K562 (cell line): ENCODE measurements at regions not wholly inside any gene's neighbourhood (a gene's known extent, or its start where the extent isn't known, plus 50 kb on each side); places are given as distances from the start of the nearest gene placed in this dataset.

Source experiments
- ATAC-seq: fragments of 200-7000 bp; cut with Tn5 transposase; 3 replicates; pipeline ENCODE4 v1.9.1; 2020; ENCODE audit warnings: moderate library complexity
- BruUV-seq: library from RNA; stranded (reverse); fragments of 400-500 nt; replicated peaks from 2 replicates; lab custom pipeline; 2021; lab: Mats Ljungman, UMichigan
- CTCF ChIA-PET: fragments of 300-600 bp; formaldehyde crosslinking; extraction: SDS; loops from one replicate; lab custom pipeline; 2021; ENCODE audit warnings: low intra/inter-chr PET ratio; lab: Yijun Ruan, JAX
- POLR2A ChIA-PET: fragments of 300-600, 350-650 bp; sonication (Branson Sonifier 250); formaldehyde crosslinking; extraction: SDS; loops from one replicate; lab custom pipeline; 2021; ENCODE audit warnings: antibody characterized with exemption, inconsistent platforms; lab: Yijun Ruan, JAX
- DNase-seq, 4 experiments: peaks; one replicate each; pipeline versions ENCODE4 v3.0.0 to v3.0.0-alpha.2; 2011 to 2018; ENCODE audit warnings: low spot score in 3 of 4, mixed read lengths in 3 of 4; ENCODE audit errors: extremely low read depth in 1 of 4
- FAIRE-seq: peaks from 2 replicates; lab custom pipeline; 2011; peaks lifted over from hg19 to GRCh38; lab: Jason Lieb, UNC
- H2AFZ ChIP-seq: 2 replicates; pipeline ENCODE4 v1.6.0; 2011; ENCODE audit warnings: low read depth, low read length, control low read depth, inconsistent platforms
- H3K27ac ChIP-seq: fragments of 200-600 bp; 3 replicates; pipeline ENCODE4 v1.8.0; 2011; ENCODE audit warnings: low read depth, mild to moderate bottlenecking, control low read depth, inconsistent platforms, low read length, moderate library complexity, mixed read lengths; ENCODE audit errors: extremely low read depth
- H3K27me3 ChIP-seq, 2 experiments: fragments of 300-600 bp in 1 of 2; 2 replicates in 1 of 2; 3 replicates in 1 of 2; pipeline versions ENCODE4 v1.6.0 to v1.8.0; 2011; ENCODE audit warnings: inconsistent platforms in 2 of 2, low read length in 2 of 2, mild to moderate bottlenecking in 1 of 2, mixed read lengths in 1 of 2, moderate library complexity in 1 of 2; ENCODE audit not compliant: control insufficient read depth in 2 of 2, insufficient read depth in 2 of 2
- H3K36me3 ChIP-seq: fragments of 300-600 bp; 3 replicates; pipeline ENCODE4 v1.8.0; 2011; ENCODE audit warnings: mild to moderate bottlenecking, low read length, inconsistent platforms; ENCODE audit not compliant: control insufficient read depth, insufficient read depth
- H3K4me1 ChIP-seq, 2 experiments: fragments of 200-600 bp in 1 of 2; replicated peaks in 1 of 2; 2 replicates in 1 of 2; 3 replicates in 1 of 2; pipeline versions ENCODE4 v1.5.1 to v1.8.0; 2011; ENCODE audit warnings: inconsistent platforms in 2 of 2, low read length in 2 of 2, mild to moderate bottlenecking in 1 of 2, mixed read lengths in 1 of 2, moderate library complexity in 1 of 2; ENCODE audit not compliant: control insufficient read depth in 2 of 2, insufficient read depth in 2 of 2
- H3K4me2 ChIP-seq: 2 replicates; pipeline ENCODE4 v1.6.1; 2011; ENCODE audit warnings: low read length, control low read depth, inconsistent platforms, mixed read lengths; ENCODE audit not compliant: insufficient read depth
- H3K4me3 ChIP-seq: fragments of 200-600 bp; sonication (generic), shearing (Covaris generic); 2 replicates; pipeline ENCODE4 v1.5.1; 2016; ENCODE audit warnings: control low read depth, inconsistent platforms
- H3K79me2 ChIP-seq: fragments of 200-600 bp; 3 replicates; pipeline ENCODE4 v1.8.0; 2011; ENCODE audit warnings: low read length, inconsistent platforms; ENCODE audit not compliant: control insufficient read depth, insufficient read depth
- H3K9ac ChIP-seq, 2 experiments: 2 replicates each; pipeline versions ENCODE4 v1.6.0 to v1.6.1; 2011; ENCODE audit warnings: low read depth in 2 of 2, low read length in 2 of 2, control low read depth in 1 of 2, inconsistent platforms in 1 of 2, mild to moderate bottlenecking in 1 of 2, mixed read lengths in 1 of 2; ENCODE audit not compliant: insufficient read depth in 1 of 2
- H3K9me1 ChIP-seq: one replicate; pipeline ENCODE4 v1.6.0; 2011; ENCODE audit warnings: inconsistent platforms, mild to moderate bottlenecking, low read length, moderate library complexity; ENCODE audit not compliant: control insufficient read depth, insufficient read depth
- H3K9me3 ChIP-seq: replicated peaks from 2 replicates; pipeline ENCODE4 v1.5.1; 2011; ENCODE audit warnings: low read depth, low read length, inconsistent platforms; ENCODE audit not compliant: control insufficient read depth, insufficient read depth
- H4K20me1 ChIP-seq: replicated peaks from 2 replicates; pipeline ENCODE4 v1.6.1; 2011; ENCODE audit warnings: low read length, inconsistent platforms, mixed read lengths; ENCODE audit not compliant: control insufficient read depth, insufficient read depth
- ARID2 ChIP-seq: fragments of 450-650 bp; IDR thresholded peaks from 2 replicates; pipeline ENCODE4 v1.6.1; 2017; ENCODE audit warnings: antibody characterized with exemption, mild to moderate bottlenecking
- ESRRA ChIP-seq: fragments of 450-650 bp; IDR thresholded peaks from 2 replicates; pipeline ENCODE4 v1.6.1; 2014; ENCODE audit warnings: low read depth, mild to moderate bottlenecking, moderate library complexity, borderline replicate concordance
- KHSRP ChIP-seq: fragments of 450-650 bp; IDR thresholded peaks from 2 replicates; pipeline ENCODE4 v1.6.1; 2017
- RBBP5 ChIP-seq: fragments of 200-600 bp; sonication (generic); IDR thresholded peaks from 2 replicates; pipeline ENCODE4 v1.6.1; 2012; ENCODE audit warnings: borderline replicate concordance, mild to moderate bottlenecking, low read length, control low read depth, inconsistent platforms; ENCODE audit not compliant: insufficient read depth, poor library complexity, severe bottlenecking
- RBM14 ChIP-seq: fragments of 200-400 bp; formaldehyde crosslinking; IDR thresholded peaks from 2 replicates; pipeline ENCODE4 v1.6.1; 2018; ENCODE audit warnings: low read depth, mild to moderate bottlenecking, low read length, moderate library complexity, borderline replicate concordance; ENCODE audit not compliant: insufficient read depth
- SMAD2 ChIP-seq: fragments of 150-350 bp; IDR thresholded peaks from 2 replicates; pipeline ENCODE4 v1.6.1; 2014; ENCODE audit warnings: low read depth, mild to moderate bottlenecking, low read length
- U2AF2 ChIP-seq: fragments of 200-400 bp; formaldehyde crosslinking; optimal IDR thresholded peaks from 2 replicates; pipeline ENCODE3; 2017; ENCODE audit warnings: low read depth, mild to moderate bottlenecking, low read length
- ZBTB11 ChIP-seq, 3 experiments: fragments of 200-800 bp in 1 of 3; fragments of 250-450 bp in 1 of 3; fragments of 450-650 bp in 1 of 3; sonication (Bioruptor Pico) in 1 of 3; sonication (Bioruptor generic) in 1 of 3; formaldehyde crosslinking in 1 of 3; IDR thresholded peaks; 2 replicates each; pipeline versions ENCODE4 v1.6.1 to v1.8.0; 2016 to 2022; ENCODE audit warnings: mild to moderate bottlenecking in 2 of 3, missing genetic modification characterization in 2 of 3, missing compliant biosample characterization in 1 of 3, moderate library complexity in 1 of 3
- ZNF354B ChIP-seq: fragments of 250-450 bp; sonication (Bioruptor Pico); IDR thresholded peaks from 2 replicates; pipeline ENCODE4 v1.4.0; 2020
- WGBS: fragments of 100-300 bp; shearing (Covaris generic); methylation state at CpG from one replicate; pipeline ENCODE4 v1.1.6; 2016; ENCODE audit warnings: low coverage, mixed read lengths; ENCODE audit not compliant: insufficient coverage; ENCODE audit errors: missing lambda C conversion rate; 5-methylcytosine and 5-hydroxymethylcytosine counted together
- in situ Hi-C: fragments of 300-500 bp; cut with MboI; formaldehyde crosslinking; loops from 4 replicates; pipeline ENCODE4 v1.15.0; 2018; ENCODE audit warnings: inconsistent platforms, mixed read lengths
- intact Hi-C: fragments of 100-400 bp; cut with micrococcal nuclease; formaldehyde crosslinking; loops from 2 replicates; pipeline ENCODE4 v1.14.2; 2022
- TF ChIP-seq, protein P1 (sequence below): sonication (generic); formaldehyde crosslinking; IDR thresholded peaks from 2 replicates; pipeline ENCODE4 v1.8.0; 2023; ENCODE audit warnings: mild to moderate bottlenecking, missing genetic modification reagents

DNA sequence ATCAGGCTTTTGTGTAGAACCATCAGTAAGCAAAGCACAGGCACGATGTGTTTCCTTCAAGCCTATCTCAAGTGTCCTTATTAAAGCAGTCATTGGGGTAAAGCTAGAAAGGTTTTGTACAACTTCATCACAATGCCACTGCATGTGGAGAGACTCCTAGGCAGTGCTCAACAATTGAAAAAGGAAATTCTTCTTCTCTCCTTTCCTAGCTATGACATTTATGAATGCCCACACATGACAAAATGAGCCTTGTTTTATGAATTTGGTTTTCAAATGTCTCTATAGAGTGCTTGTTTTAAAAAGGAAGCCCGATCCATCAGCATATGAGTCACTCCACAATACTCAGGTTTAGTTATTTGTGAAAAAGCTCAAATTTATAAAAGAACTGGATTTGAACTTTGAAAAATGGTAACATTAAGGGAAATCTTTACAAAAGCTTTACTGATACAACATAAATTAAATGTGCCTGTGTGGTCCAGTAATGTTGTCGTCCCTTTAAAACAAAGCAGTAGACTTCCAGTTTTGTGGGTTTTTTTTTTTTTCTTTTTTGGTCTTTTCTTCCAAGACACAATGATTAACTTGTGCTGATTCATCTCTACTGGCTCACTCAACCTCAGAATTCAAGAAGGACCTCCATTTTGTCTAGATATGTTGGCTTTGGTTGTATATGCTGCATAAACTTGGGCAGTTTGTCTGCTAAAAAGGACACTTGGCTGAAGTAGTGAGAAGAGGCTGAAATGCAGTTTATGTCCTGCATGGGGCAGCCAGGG lies 273.8 kb downstream of the GASK1B start:
- ATAC-seq (no peak), FAIRE-seq (no peak), DNase-seq (no peak)
- Histone ChIP-seq H3K9me3 (no peaks in the 10 kb centered on the region), H3K4me1 (no peaks in the 10 kb centered on the region), H3K79me2 (no peaks in the 10 kb centered on the region), H3K9me1 (no peaks in the 10 kb centered on the region), H3K4me3 (no peak overlapping the region), H3K36me3 (no peaks in the 10 kb centered on the region), H3K4me2 (no peak overlapping the region), H3K27me3 (no peaks in the 10 kb centered on the region), H4K20me1 (no peaks in the 10 kb centered on the region), H2AFZ (no peak overlapping the region), H3K9ac (no peak overlapping the region), H3K27ac (no peak overlapping the region)
- TF ChIP-seq SMAD2 (no peak), ESRRA (no peak), ZBTB11 (CRISPR knock-in tag; IDR thresholded peaks at IDR 0.05) (no peak), RBBP5 (no peak), ARID2 (no peak), U2AF2 (no peak), ZNF354B (CRISPR knock-in tag) (no peak), KHSRP (no peak), RBM14 (no peak)
- TF ChIP-seq, protein P1, sequence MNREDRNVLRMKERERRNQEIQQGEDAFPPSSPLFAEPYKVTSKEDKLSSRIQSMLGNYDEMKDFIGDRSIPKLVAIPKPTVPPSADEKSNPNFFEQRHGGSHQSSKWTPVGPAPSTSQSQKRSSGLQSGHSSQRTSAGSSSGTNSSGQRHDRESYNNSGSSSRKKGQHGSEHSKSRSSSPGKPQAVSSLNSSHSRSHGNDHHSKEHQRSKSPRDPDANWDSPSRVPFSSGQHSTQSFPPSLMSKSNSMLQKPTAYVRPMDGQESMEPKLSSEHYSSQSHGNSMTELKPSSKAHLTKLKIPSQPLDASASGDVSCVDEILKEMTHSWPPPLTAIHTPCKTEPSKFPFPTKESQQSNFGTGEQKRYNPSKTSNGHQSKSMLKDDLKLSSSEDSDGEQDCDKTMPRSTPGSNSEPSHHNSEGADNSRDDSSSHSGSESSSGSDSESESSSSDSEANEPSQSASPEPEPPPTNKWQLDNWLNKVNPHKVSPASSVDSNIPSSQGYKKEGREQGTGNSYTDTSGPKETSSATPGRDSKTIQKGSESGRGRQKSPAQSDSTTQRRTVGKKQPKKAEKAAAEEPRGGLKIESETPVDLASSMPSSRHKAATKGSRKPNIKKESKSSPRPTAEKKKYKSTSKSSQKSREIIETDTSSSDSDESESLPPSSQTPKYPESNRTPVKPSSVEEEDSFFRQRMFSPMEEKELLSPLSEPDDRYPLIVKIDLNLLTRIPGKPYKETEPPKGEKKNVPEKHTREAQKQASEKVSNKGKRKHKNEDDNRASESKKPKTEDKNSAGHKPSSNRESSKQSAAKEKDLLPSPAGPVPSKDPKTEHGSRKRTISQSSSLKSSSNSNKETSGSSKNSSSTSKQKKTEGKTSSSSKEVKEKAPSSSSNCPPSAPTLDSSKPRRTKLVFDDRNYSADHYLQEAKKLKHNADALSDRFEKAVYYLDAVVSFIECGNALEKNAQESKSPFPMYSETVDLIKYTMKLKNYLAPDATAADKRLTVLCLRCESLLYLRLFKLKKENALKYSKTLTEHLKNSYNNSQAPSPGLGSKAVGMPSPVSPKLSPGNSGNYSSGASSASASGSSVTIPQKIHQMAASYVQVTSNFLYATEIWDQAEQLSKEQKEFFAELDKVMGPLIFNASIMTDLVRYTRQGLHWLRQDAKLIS (CRISPR knock-in tag), result no peak
- CTCF ChIA-PET, result no interaction called here
- in situ Hi-C loops (no loop called here), intact Hi-C loops (no loop called here)
- BruUV-seq, result no TSS peak
- 2% methylated on average over 3 of the region's 3 CpGs for WGBS
- POLR2A ChIA-PET, result no interaction called here
